ENCODE measurements at regions not wholly inside any gene's neighbourhood (a gene's known extent, or its start where the extent isn't known, plus 50 kb on each side); places are given as distances from the start of the nearest gene placed in this dataset.

DNA sequence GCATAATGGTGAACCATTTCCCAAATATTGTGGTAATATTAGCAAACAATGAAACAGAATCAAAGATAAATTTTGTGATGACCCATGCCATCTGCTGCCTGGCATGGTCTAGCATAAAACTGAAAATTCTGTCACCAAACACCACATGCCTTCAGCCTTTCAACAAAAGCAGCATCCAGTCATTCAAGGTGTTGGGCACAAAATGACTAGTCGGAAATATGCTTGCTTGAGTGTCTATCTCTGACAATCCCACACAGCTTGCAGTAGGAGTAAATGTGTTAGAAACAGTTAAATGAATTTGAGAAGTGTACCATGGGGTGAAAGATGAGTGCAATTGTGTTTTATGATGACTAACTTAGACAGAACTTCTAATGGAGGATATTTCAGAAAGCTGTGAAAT, 61.7 kb upstream of the CDIN1 start:
- TF ChIP-seq, protein P1, sequence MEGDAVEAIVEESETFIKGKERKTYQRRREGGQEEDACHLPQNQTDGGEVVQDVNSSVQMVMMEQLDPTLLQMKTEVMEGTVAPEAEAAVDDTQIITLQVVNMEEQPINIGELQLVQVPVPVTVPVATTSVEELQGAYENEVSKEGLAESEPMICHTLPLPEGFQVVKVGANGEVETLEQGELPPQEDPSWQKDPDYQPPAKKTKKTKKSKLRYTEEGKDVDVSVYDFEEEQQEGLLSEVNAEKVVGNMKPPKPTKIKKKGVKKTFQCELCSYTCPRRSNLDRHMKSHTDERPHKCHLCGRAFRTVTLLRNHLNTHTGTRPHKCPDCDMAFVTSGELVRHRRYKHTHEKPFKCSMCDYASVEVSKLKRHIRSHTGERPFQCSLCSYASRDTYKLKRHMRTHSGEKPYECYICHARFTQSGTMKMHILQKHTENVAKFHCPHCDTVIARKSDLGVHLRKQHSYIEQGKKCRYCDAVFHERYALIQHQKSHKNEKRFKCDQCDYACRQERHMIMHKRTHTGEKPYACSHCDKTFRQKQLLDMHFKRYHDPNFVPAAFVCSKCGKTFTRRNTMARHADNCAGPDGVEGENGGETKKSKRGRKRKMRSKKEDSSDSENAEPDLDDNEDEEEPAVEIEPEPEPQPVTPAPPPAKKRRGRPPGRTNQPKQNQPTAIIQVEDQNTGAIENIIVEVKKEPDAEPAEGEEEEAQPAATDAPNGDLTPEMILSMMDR (conservative IDR thresholded peaks at IDR 0.05; ENCODE audit: low read depth, low read length) = no peak
- H3K4me3 ChIP-seq (ENCODE audit: low read length) = no peak overlapping the region
- DNase-seq (ENCODE audit: low read depth) = no peak

DNA sequence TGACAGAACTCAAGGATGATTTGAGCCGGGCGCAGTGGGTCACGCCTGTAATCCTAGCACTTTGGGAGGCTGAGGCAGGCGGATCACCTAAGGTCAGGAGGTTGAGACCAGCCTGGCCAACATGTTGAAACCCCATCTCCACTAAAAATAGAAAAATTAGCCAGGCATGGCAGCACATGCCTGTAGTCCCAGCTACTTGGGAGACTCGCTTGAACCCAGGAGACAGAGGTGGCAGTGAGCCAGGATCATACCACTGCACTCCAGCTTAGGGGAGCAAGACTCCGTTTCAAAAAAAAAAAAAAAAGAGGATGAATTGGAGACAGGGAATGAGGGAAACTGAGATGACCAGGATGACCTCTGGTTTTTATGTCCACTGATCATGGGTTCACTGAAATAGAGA, 60.4 kb upstream of the CDIN1 start:
- TF ChIP-seq, protein P1 (conservative IDR thresholded peaks at IDR 0.05; ENCODE audit: low read depth, low read length) = no peak
- no peak for DNase-seq (ENCODE audit: low read depth)

DNA sequence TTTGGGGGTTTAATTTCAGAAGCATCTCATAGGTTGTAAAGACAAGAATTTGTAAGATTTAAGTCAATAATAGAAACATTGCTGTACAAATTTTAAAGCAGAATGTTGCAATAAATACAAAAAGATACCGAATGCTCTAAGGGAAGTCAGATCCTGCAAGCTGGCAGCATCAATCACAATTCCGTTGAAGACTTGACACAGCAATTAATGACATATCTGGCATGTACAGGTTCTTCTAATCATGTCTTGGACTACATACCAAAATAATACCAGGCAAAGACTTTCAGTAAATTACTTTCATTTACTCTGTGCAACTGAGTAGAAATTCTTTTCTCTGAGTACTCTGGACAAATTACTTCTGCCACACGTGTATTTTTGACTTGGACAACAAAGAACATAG, 54.0 kb upstream of the CDIN1 start:
- H3K4me3 ChIP-seq (ENCODE audit: low read length) = no peak overlapping the region
- TF ChIP-seq, protein P1 (conservative IDR thresholded peaks at IDR 0.05; ENCODE audit: low read depth, low read length) = no peak
- no peak for DNase-seq (ENCODE audit: low read depth)

More for the DNA sequence above, 60.4 kb upstream of the CDIN1 start:
- H3K4me3 ChIP-seq (ENCODE audit: low read length) = no peak overlapping the region

DNA sequence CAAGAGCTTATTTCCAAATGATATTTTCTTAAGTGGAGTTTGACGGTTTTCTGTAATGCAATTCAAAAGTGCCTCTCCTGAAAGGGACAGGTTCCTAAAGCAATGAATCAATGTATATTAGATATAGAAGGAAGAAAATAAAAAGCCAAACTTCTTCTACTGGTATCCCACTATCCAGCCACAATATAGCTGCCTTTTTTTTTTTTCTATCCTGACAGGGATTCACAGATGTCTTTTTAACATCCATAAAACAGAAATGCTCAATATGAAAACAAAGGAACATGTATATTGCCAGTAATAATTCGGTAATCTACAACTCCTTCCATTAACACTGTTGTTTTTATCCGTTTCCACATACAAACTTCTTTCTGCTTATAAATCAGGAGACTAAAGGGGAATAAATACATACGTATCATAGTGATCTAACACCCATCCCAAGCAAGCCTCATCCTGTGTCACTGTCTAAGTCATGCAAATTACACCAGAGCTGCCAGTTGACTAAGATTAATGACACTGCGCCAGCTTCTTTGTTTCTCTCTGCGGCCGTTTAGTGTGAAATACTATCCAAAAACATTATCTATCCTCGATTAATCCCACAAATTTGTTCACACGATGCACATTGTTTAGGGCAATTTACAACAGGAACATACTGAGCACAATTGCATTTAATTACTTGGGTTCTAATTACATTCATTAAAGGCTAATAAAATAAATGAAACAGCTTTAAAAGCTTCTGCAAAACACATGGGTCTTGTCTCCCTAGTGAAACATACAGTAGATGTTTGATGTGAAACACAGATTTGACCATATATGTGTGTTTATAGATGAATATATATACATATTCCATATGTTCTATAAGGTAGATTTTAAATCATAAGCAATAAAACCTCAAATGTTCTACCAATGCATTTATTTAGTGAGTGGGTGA, 51.9 kb upstream of the CDIN1 start:
- TF ChIP-seq, protein P1 (conservative IDR thresholded peaks at IDR 0.05; ENCODE audit: low read depth, low read length) = no peak

DNA sequence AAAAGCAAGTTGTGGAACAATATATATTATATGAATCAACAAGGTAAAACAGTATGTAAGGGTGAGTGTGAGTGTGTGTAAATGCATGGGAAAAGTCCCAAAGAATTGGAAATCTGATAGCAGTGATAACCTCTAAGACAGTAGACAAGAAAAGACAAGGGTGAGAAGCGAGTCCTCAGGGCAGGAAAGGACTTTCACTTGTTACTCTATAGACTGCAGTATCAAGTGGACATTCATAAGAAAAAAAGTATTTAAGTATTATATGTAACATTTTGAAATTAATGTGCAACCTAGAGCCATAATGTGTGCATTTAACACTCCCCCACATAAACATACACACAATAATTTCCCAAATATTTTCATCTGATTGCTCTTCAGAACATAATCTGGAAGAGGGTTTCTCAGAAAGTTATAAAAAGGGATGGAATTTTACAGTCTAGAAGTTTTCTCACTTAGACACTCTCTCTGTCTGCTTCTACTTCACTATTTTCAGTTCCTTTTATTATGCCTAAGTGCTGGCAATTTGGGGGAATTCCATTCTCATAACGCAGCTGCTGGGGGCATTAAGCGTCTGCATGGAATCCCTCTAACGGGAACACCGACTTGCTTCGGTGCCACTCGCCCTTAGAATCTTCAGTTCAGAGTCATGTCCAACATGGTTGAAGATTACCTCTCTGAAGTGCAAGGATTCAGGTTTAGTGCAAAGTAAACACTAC, 50.0 kb upstream of the CDIN1 start:
- TF ChIP-seq, protein P1 (conservative IDR thresholded peaks at IDR 0.05; ENCODE audit: low read depth, low read length) = no peak
- H3K4me3 ChIP-seq (ENCODE audit: low read length) = no peak overlapping the region
- DNase-seq (ENCODE audit: low read depth) = no peak

More for the DNA sequence above, 51.9 kb upstream of the CDIN1 start:
- DNase-seq (ENCODE audit: low read depth) = no peak
- no peak overlapping the region for H3K4me3 ChIP-seq (ENCODE audit: low read length)

Data from retinal pigment epithelial cell (primary cell).